Testis (tissue), 2 donors: ENCODE measurements at regions not wholly inside any gene's neighbourhood (a gene's known extent, or its start where the extent isn't known, plus 50 kb on each side); places are given as distances from the start of the nearest gene placed in this dataset.

Experiments
- DNase-seq: peaks from one replicate; pipeline ENCODE4 v3.0.0-alpha.2; 2019
- H3K27ac ChIP-seq, 2 donors: fragments of 200-600 bp; sonication (generic); one replicate each; pipeline ENCODE4 v1.5.1; 2019
- H3K27me3 ChIP-seq: fragments of 200-600 bp; sonication (generic); one replicate; pipeline ENCODE4 v1.5.1; 2019
- H3K36me3 ChIP-seq: fragments of 200-600 bp; sonication (generic); one replicate; pipeline ENCODE4 v1.5.1; 2017; ENCODE audit warnings: low read depth; ENCODE audit errors: missing control alignments
- H3K4me1 ChIP-seq: fragments of 200-600 bp; sonication (generic); one replicate; pipeline ENCODE4 v1.5.1; 2019
- H3K4me3 ChIP-seq, 2 donors: fragments of 200-600 bp; sonication (generic); one replicate each; pipeline ENCODE4 v1.5.1; 2017 to 2019
- H3K9me3 ChIP-seq: fragments of 200-600 bp; sonication (generic); one replicate; pipeline ENCODE4 v1.5.1; 2017
- CTCF ChIP-seq, 3 experiments: fragments of 450-650 bp in 2 of 3; fragments of 200-600 bp in 1 of 3; sonication (generic) in 1 of 3; IDR thresholded peaks; one replicate each; pipeline ENCODE4 v1.5.1; 2016 to 2019; ENCODE audit warnings: antibody characterized with exemption in 3 of 3, mild to moderate bottlenecking in 2 of 3, moderate library complexity in 1 of 3
- POLR2A ChIP-seq: fragments of 450-650 bp; IDR thresholded peaks from one replicate; pipeline ENCODE4 v1.6.1; 2017; ENCODE audit warnings: antibody characterized with exemption, mild to moderate bottlenecking, moderate library complexity
- WGBS, 2 donors: methylation state at CpG; one replicate each; pipeline ENCODE4 v1.1.5; 2018; 5-methylcytosine and 5-hydroxymethylcytosine counted together
- intact Hi-C: fragments of 100-400 bp; cut with DNase I; formaldehyde crosslinking; loops from one replicate; pipeline ENCODE4 v1.15.1; 2023; ENCODE audit warnings: low total_unique reads

GRCh38 chr6:163709693-163710092 lies 295.2 kb downstream of the QKI start:
- 75 to 100% methylated on average over 1 to 3 of the region's 3 CpGs for WGBS, 2 donors
- Histone ChIP-seq H3K4me3 (no peak overlapping the region), H3K27ac (peak overlapping the region in 1 of 2 donors; percentile 76), H3K4me1 (peaks cover 29% of the 10 kb centered on the region), H3K36me3 (no peaks in the 10 kb centered on the region), H3K9me3 (no peaks in the 10 kb centered on the region), H3K27me3 (no peaks in the 10 kb centered on the region)
- no peak for DNase-seq
- intact Hi-C loops: no loop called here
- no peak for TF ChIP-seq POLR2A
- TF ChIP-seq CTCF (IDR thresholded peaks at IDR 0.05): no peak

GRCh38 chr6:163709255-163709654 lies 294.7 kb downstream of the QKI start:
- Histone ChIP-seq H3K27me3 (no peaks in the 10 kb centered on the region), H3K27ac (no peak overlapping the region), H3K9me3 (no peaks in the 10 kb centered on the region), H3K4me3 (no peak overlapping the region), H3K36me3 (no peaks in the 10 kb centered on the region), H3K4me1 (peaks cover 29% of the 10 kb centered on the region)
- WGBS, 2 donors: 54 to 83% methylated on average over 5 to 6 of the region's 6 CpGs
- intact Hi-C loops: no loop called here
- no peak for DNase-seq
- TF ChIP-seq POLR2A (no peak), CTCF (IDR thresholded peaks at IDR 0.05) (no peak)

- H3K27ac ChIP-seq: no peak overlapping the region
- no peaks in the 10 kb centered on the region for H3K36me3 ChIP-seq
- no peak for TF ChIP-seq POLR2A
- no peak for TF ChIP-seq CTCF (IDR thresholded peaks at IDR 0.05)
- H3K27me3 ChIP-seq: no peaks in the 10 kb centered on the region
- intact Hi-C loops: no loop called here
- peaks cover 29% of the 10 kb centered on the region for H3K4me1 ChIP-seq
- no peak overlapping the region for H3K4me3 ChIP-seq
- DNase-seq: no peak
- WGBS, 2 donors: 91 to 96% methylated on average over 7 of the region's 7 CpGs
- no peaks in the 10 kb centered on the region for H3K9me3 ChIP-seq
Observed at GRCh38 chr6:163708466-163708865, 293.9 kb downstream of the QKI start.

- Histone ChIP-seq H3K36me3 (no peaks in the 10 kb centered on the region), H3K4me1 (peaks cover 26% of the 10 kb centered on the region), H3K4me3 (no peak overlapping the region), H3K27ac (no peak overlapping the region), H3K27me3 (no peaks in the 10 kb centered on the region), H3K9me3 (no peaks in the 10 kb centered on the region)
- 61 to 69% methylated on average over 18 of the region's 18 CpGs for WGBS, 2 donors
- TF ChIP-seq POLR2A (no peak), CTCF (IDR thresholded peaks at IDR 0.05) (peak in 1 of 3 experiments; percentile 18)
- intact Hi-C loops: no loop called here
- no peak for DNase-seq
Observed at GRCh38 chr6:163707387-163708355, 293.2 kb downstream of the QKI start.
